WTC11 (cell line): ENCODE measurements at regions not wholly inside any gene's neighbourhood (a gene's known extent, or its start where the extent isn't known, plus 50 kb on each side); places are given as distances from the start of the nearest gene placed in this dataset.

Experiments used
- ATAC-seq: fragments of 200-7000 bp; cut with Tn5 transposase; 2 replicates; pipeline ENCODE4 v1.10.0; 2021; ENCODE audit warnings: mild to moderate bottlenecking, moderate library complexity
- CTCF ChIA-PET: fragments of 300-600 bp; sonication (Branson Sonifier 250); formaldehyde crosslinking; loops from one replicate; lab custom pipeline; 2021; ENCODE audit warnings: antibody characterized with exemption; lab: Charles Lee
- POLR2A ChIA-PET: fragments of 350-600 bp; sonication (Branson Sonifier 250); formaldehyde crosslinking; loops from one replicate; lab custom pipeline; 2021; ENCODE audit warnings: antibody characterized with exemption; lab: Charles Lee
- DNase-seq: peaks from one replicate; pipeline ENCODE4 v3.0.0; 2021; ENCODE audit warnings: low spot score
- H3K27ac Mint-ChIP-seq: 2 replicates; pipeline ENCODE4 v1.8.0; 2021; ENCODE audit warnings: mixed read lengths
- H3K27me3 Mint-ChIP-seq: 2 replicates; pipeline ENCODE4 v1.8.0; 2021; ENCODE audit warnings: low read depth, mild to moderate bottlenecking, moderate library complexity, mixed read lengths
- H3K36me3 Mint-ChIP-seq: 2 replicates; pipeline ENCODE4 v1.8.0; 2021; ENCODE audit warnings: mixed read lengths
- H3K4me1 Mint-ChIP-seq: 2 replicates; pipeline ENCODE4 v1.8.0; 2022; ENCODE audit warnings: mixed read lengths
- H3K4me3 Mint-ChIP-seq: 2 replicates; pipeline ENCODE4 v1.8.0; 2021; ENCODE audit warnings: mild to moderate bottlenecking, moderate library complexity, mixed read lengths
- H3K9me3 Mint-ChIP-seq: 2 replicates; pipeline ENCODE4 v1.8.0; 2021; ENCODE audit warnings: mixed read lengths
- AFF4 ChIP-seq: sonication (generic); formaldehyde crosslinking; IDR thresholded peaks from 2 replicates; pipeline ENCODE4 v1.8.1; 2023; ENCODE audit warnings: mild to moderate bottlenecking, missing genetic modification reagents, borderline replicate concordance
- ARID4B ChIP-seq: sonication (generic); formaldehyde crosslinking; IDR thresholded peaks from 2 replicates; pipeline ENCODE4 v1.8.0; 2023; ENCODE audit warnings: missing genetic modification reagents, mild to moderate bottlenecking, borderline replicate concordance
- CBFB ChIP-seq: sonication (generic); formaldehyde crosslinking; IDR thresholded peaks from 2 replicates; pipeline ENCODE4 v1.8.1; 2022; ENCODE audit warnings: mild to moderate bottlenecking, low read depth, missing genetic modification reagents
- GABPB1 ChIP-seq: sonication (generic); formaldehyde crosslinking; IDR thresholded peaks from 2 replicates; pipeline ENCODE4 v1.8.1; 2023; ENCODE audit warnings: mild to moderate bottlenecking, missing genetic modification reagents
- GRHL2 ChIP-seq: fragments of 250-450 bp; sonication (Bioruptor Pico); IDR thresholded peaks from 2 replicates; pipeline ENCODE4 v1.8.0; 2022; ENCODE audit warnings: mild to moderate bottlenecking, moderate library complexity; ENCODE audit not compliant: insufficient replicate concordance, severe bottlenecking
- NFATC4 ChIP-seq: fragments of 250-450 bp; sonication (Bioruptor Pico); IDR thresholded peaks from 2 replicates; pipeline ENCODE4 v1.9.0; 2021; ENCODE audit warnings: mild to moderate bottlenecking
- SOX15 ChIP-seq: fragments of 250-450 bp; sonication (Bioruptor Pico); IDR thresholded peaks from 2 replicates; pipeline ENCODE4 v1.9.0; 2021; ENCODE audit warnings: mild to moderate bottlenecking
- TEAD1 ChIP-seq: sonication (generic); formaldehyde crosslinking; IDR thresholded peaks from 2 replicates; pipeline ENCODE4 v1.8.0; 2022; ENCODE audit warnings: mild to moderate bottlenecking, missing genetic modification reagents
- USF1 ChIP-seq: sonication (generic); formaldehyde crosslinking; IDR thresholded peaks from 2 replicates; pipeline ENCODE4 v1.8.0; 2022; ENCODE audit warnings: mild to moderate bottlenecking, missing genetic modification reagents
- ZNF138 ChIP-seq: sonication (generic); formaldehyde crosslinking; conservative IDR thresholded peaks from 2 replicates; pipeline ENCODE4 v1.8.1; 2022; ENCODE audit warnings: mild to moderate bottlenecking, moderate library complexity, missing genetic modification reagents
- ZNF416 ChIP-seq: fragments of 250-450 bp; sonication (Bioruptor Pico); IDR thresholded peaks from 2 replicates; pipeline ENCODE4 v1.9.0; 2021; ENCODE audit warnings: mild to moderate bottlenecking, inconsistent platforms
- ZNF532 ChIP-seq: fragments of 250-450 bp; sonication (Bioruptor Pico); IDR thresholded peaks from 2 replicates; pipeline ENCODE4 v1.9.0; 2021; ENCODE audit warnings: mild to moderate bottlenecking, borderline replicate concordance
- TF ChIP-seq, protein P1 (sequence below): sonication (generic); formaldehyde crosslinking; IDR thresholded peaks from 2 replicates; pipeline ENCODE4 v1.8.0; 2022; ENCODE audit warnings: mild to moderate bottlenecking, missing genetic modification reagents
- TF ChIP-seq, protein P2 (sequence below): sonication (generic); formaldehyde crosslinking; IDR thresholded peaks from 2 replicates; pipeline ENCODE4 v1.8.0; 2023; ENCODE audit warnings: missing genetic modification reagents
- TF ChIP-seq, protein P3 (sequence below): sonication (generic); formaldehyde crosslinking; IDR thresholded peaks from 2 replicates; pipeline ENCODE4 v1.8.1; 2023; ENCODE audit warnings: mild to moderate bottlenecking, missing genetic modification reagents
- TF ChIP-seq, protein P4 (sequence below): sonication (generic); formaldehyde crosslinking; IDR thresholded peaks from 2 replicates; pipeline ENCODE4 v1.8.1; 2023; ENCODE audit warnings: mild to moderate bottlenecking, missing genetic modification reagents, moderate library complexity

GRCh38 chr12:18955594-18955993 is 173.9 kb upstream of the PLEKHA5 start:
- Mint-ChIP-seq H3K4me3 (no peak overlapping the region), H3K36me3 (no peaks in the 10 kb centered on the region), H3K4me1 (peaks cover 7% of the 10 kb centered on the region), H3K27ac (no peak overlapping the region), H3K27me3 (no peaks in the 10 kb centered on the region), H3K9me3 (peaks cover 4% of the 10 kb centered on the region)
- POLR2A ChIA-PET = no interaction called here
- no peak for TF ChIP-seq AFF4 (CRISPR knock-in tag)
- TF ChIP-seq ZNF416 (CRISPR knock-in tag) = no peak
- TF ChIP-seq, protein P1, sequence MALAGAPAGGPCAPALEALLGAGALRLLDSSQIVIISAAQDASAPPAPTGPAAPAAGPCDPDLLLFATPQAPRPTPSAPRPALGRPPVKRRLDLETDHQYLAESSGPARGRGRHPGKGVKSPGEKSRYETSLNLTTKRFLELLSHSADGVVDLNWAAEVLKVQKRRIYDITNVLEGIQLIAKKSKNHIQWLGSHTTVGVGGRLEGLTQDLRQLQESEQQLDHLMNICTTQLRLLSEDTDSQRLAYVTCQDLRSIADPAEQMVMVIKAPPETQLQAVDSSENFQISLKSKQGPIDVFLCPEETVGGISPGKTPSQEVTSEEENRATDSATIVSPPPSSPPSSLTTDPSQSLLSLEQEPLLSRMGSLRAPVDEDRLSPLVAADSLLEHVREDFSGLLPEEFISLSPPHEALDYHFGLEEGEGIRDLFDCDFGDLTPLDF (CRISPR knock-in tag) = no peak
- TF ChIP-seq NFATC4 (CRISPR knock-in tag) = no peak
- TF ChIP-seq GRHL2 = no peak
- TF ChIP-seq, protein P2, sequence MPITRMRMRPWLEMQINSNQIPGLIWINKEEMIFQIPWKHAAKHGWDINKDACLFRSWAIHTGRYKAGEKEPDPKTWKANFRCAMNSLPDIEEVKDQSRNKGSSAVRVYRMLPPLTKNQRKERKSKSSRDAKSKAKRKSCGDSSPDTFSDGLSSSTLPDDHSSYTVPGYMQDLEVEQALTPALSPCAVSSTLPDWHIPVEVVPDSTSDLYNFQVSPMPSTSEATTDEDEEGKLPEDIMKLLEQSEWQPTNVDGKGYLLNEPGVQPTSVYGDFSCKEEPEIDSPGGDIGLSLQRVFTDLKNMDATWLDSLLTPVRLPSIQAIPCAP = no peak
- TF ChIP-seq ZNF138 (CRISPR knock-in tag) = no peak
- TF ChIP-seq TEAD1 (CRISPR knock-in tag) = no peak
- ATAC-seq = no peak
- no peak for DNase-seq
- CTCF ChIA-PET = no interaction called here

GRCh38 chr12:18965203-18965602 is 164.3 kb upstream of the PLEKHA5 start:
- ATAC-seq (peak; percentile 59), DNase-seq (no peak)
- ChIA-PET CTCF (interaction anchor here (1.3 kb wide), 1 partner anchor 46 kb away, joined by 3 read pairs; no protein-coding TSS in a partner anchor), POLR2A (no interaction called here)
- Mint-ChIP-seq H3K4me3 (no peak overlapping the region), H3K27me3 (peaks cover 8% of the 10 kb centered on the region), H3K4me1 (peaks cover 31% of the 10 kb centered on the region), H3K36me3 (no peaks in the 10 kb centered on the region), H3K9me3 (no peaks in the 10 kb centered on the region), H3K27ac (no peak overlapping the region)
- TF ChIP-seq, protein P3, sequence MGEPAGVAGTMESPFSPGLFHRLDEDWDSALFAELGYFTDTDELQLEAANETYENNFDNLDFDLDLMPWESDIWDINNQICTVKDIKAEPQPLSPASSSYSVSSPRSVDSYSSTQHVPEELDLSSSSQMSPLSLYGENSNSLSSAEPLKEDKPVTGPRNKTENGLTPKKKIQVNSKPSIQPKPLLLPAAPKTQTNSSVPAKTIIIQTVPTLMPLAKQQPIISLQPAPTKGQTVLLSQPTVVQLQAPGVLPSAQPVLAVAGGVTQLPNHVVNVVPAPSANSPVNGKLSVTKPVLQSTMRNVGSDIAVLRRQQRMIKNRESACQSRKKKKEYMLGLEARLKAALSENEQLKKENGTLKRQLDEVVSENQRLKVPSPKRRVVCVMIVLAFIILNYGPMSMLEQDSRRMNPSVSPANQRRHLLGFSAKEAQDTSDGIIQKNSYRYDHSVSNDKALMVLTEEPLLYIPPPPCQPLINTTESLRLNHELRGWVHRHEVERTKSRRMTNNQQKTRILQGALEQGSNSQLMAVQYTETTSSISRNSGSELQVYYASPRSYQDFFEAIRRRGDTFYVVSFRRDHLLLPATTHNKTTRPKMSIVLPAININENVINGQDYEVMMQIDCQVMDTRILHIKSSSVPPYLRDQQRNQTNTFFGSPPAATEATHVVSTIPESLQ (CRISPR knock-in tag) = no peak
- peak; percentile 39; the same call in 1 of the 2 replicates for TF ChIP-seq USF1 (CRISPR knock-in tag)
- no peak for TF ChIP-seq ZNF532 (CRISPR knock-in tag)
- TF ChIP-seq ARID4B (CRISPR knock-in tag) = no peak
- no peak for TF ChIP-seq GABPB1 (CRISPR knock-in tag)
- TF ChIP-seq SOX15 = no peak
- TF ChIP-seq, protein P4, sequence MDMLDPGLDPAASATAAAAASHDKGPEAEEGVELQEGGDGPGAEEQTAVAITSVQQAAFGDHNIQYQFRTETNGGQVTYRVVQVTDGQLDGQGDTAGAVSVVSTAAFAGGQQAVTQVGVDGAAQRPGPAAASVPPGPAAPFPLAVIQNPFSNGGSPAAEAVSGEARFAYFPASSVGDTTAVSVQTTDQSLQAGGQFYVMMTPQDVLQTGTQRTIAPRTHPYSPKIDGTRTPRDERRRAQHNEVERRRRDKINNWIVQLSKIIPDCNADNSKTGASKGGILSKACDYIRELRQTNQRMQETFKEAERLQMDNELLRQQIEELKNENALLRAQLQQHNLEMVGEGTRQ = peak; percentile 39; the same call in 1 of the 2 replicates
- peak; percentile 15; the same call in 1 of the 2 replicates for TF ChIP-seq TEAD1 (CRISPR knock-in tag)
- no peak for TF ChIP-seq CBFB (CRISPR knock-in tag)
